Panc1 (cell line): ENCODE measurements at regions not wholly inside any gene's neighbourhood (a gene's known extent, or its start where the extent isn't known, plus 50 kb on each side); places are given as distances from the start of the nearest gene placed in this dataset.
A peak's percentile ranks its signal among the peaks of the same experiment; 100 is the strongest.

Experiments
- ATAC-seq: fragments of 200-7000 bp; cut with Tn5 transposase; 2 replicates; pipeline ENCODE4 v1.9.1; 2020; ENCODE audit warnings: mild to moderate bottlenecking, moderate library complexity
- BruUV-seq: library from RNA; stranded (reverse); fragments of 400-500 nt; replicated peaks from 2 replicates; lab custom pipeline; 2021; lab: Mats Ljungman, UMichigan
- CTCF ChIA-PET: fragments of 300-600 bp; sonication (Branson Sonifier 250); formaldehyde crosslinking; loops from one replicate; lab custom pipeline; 2022; ENCODE audit warnings: antibody characterized with exemption; lab: Charles Lee
- POLR2A ChIA-PET: fragments of 300-600 bp; sonication (Branson Sonifier 250); formaldehyde crosslinking; loops from one replicate; lab custom pipeline; 2022; ENCODE audit warnings: antibody characterized with exemption; lab: Charles Lee
- DNase-seq: peaks from one replicate; pipeline ENCODE4 v3.0.0-alpha.2; 2010; ENCODE audit warnings: low read depth, low spot score
- H3K27ac ChIP-seq: 2 replicates; pipeline ENCODE4 v1.5.1; 2011; ENCODE audit warnings: mild to moderate bottlenecking, low read length, inconsistent platforms
- H3K27me3 ChIP-seq: fragments of 200-500 bp; sonication (Bioruptor generic); 2 replicates; pipeline ENCODE4 v1.6.0; 2014; ENCODE audit warnings: low read length, inconsistent platforms; ENCODE audit not compliant: control insufficient read depth, insufficient read depth
- H3K36me3 ChIP-seq: fragments of 200-500 bp; sonication (Bioruptor generic); 2 replicates; pipeline ENCODE4 v1.5.1; 2014; ENCODE audit warnings: inconsistent platforms, mild to moderate bottlenecking, low read length, moderate library complexity; ENCODE audit not compliant: control insufficient read depth, insufficient read depth
- H3K4me1 ChIP-seq: 2 replicates; pipeline ENCODE4 v1.5.1; 2011; ENCODE audit warnings: inconsistent platforms, mild to moderate bottlenecking, low read length, moderate library complexity; ENCODE audit not compliant: control insufficient read depth, insufficient read depth
- H3K4me3 ChIP-seq, 2 experiments: 2 replicates each; pipeline ENCODE4 v1.5.1; 2011 to 2012; ENCODE audit warnings: low read depth in 2 of 2, low read length in 2 of 2, mild to moderate bottlenecking in 2 of 2, inconsistent platforms in 1 of 2, moderate library complexity in 1 of 2
- H3K9me3 ChIP-seq: fragments of 200-500 bp; sonication (Bioruptor generic); 2 replicates; pipeline ENCODE4 v1.5.1; 2014; ENCODE audit warnings: low read depth, mild to moderate bottlenecking, inconsistent platforms, low read length, moderate library complexity; ENCODE audit not compliant: control insufficient read depth, insufficient read depth
- CTCF ChIP-seq: fragments of 450-650 bp; IDR thresholded peaks from 2 replicates; pipeline ENCODE4 v1.5.1; 2017; ENCODE audit warnings: mild to moderate bottlenecking
- POLR2AphosphoS5 ChIP-seq: IDR thresholded peaks from 2 replicates; pipeline ENCODE4 v1.6.1; 2012; ENCODE audit warnings: mild to moderate bottlenecking, low read depth, low read length, moderate library complexity
- REST ChIP-seq, 2 experiments: IDR thresholded peaks; 2 replicates each; pipeline ENCODE4 v1.6.1; 2011 to 2012; ENCODE audit warnings: low read depth in 2 of 2, control low read depth in 1 of 2, low read length in 1 of 2, mild to moderate bottlenecking in 1 of 2, moderate library complexity in 1 of 2; ENCODE audit not compliant: insufficient read depth in 1 of 2
- SIN3A ChIP-seq: IDR thresholded peaks from 2 replicates; pipeline ENCODE4 v1.6.1; 2012; ENCODE audit warnings: low read depth, mild to moderate bottlenecking, low read length, moderate library complexity, borderline replicate concordance; ENCODE audit not compliant: insufficient read depth
- TCF7L2 ChIP-seq: IDR thresholded peaks from 2 replicates; pipeline ENCODE4 v1.6.1; 2011; ENCODE audit warnings: mild to moderate bottlenecking, low read depth, low read length, inconsistent platforms
- in situ Hi-C: cut with HindIII; loops from 2 replicates; pipeline ENCODE4 v1.10.0; 2016; ENCODE audit warnings: low sequenced_read_pairs, low pct_unique_long_range_greater_than_20kb
- intact Hi-C: fragments of 100-400 bp; cut with micrococcal nuclease; formaldehyde crosslinking; loops from one replicate; pipeline ENCODE4 v1.10.0; 2022; ENCODE audit not compliant: unreplicated experiment

DNA sequence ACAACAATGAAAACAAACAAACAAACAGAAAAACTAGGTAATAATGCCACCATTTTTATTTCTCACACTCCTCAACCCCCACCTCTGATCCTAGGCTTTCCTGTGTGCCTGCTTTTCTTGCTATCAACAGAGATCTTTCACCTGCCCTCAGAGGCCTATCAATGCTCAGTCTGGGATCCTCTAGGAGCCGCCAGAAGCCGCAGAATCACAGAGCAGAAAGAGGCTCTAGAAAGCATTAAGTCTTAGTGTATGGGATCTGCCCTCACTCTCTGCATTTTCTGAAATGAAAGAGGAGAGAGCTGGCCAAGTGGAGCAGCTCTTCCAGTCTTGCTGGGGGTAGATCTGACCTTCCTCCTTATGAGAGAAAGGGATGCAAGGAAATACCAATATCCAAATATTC lies 306.8 kb downstream of the TUSC7 start:
- Histone ChIP-seq H3K4me1 (peaks cover 3% of the 10 kb centered on the region; the same call in 1 of the 2 replicates), H3K9me3 (no peaks in the 10 kb centered on the region), H3K4me3 (no peak overlapping the region), H3K36me3 (no peaks in the 10 kb centered on the region), H3K27me3 (peaks cover 7% of the 10 kb centered on the region), H3K27ac (no peak overlapping the region)
- BruUV-seq, result no TSS peak
- no peak for TF ChIP-seq TCF7L2
- TF ChIP-seq POLR2AphosphoS5, result no peak
- TF ChIP-seq CTCF, result peak; percentile 44
- CTCF ChIA-PET, result no interaction called here
- DNase-seq, result no peak
- in situ Hi-C loops (no loop called here), intact Hi-C loops (loop anchor here (5.0 to 10.0 kb wide), 5 partner anchors 338 to 1801 kb away; no protein-coding TSS in a partner anchor)
- POLR2A ChIA-PET, result no interaction called here
- ATAC-seq, result peak; percentile 63

- CTCF ChIA-PET, result no interaction called here
- BruUV-seq, result no TSS peak
- in situ Hi-C loops, result no loop called here
Observed at GRCh38 chr3:117017135-117017894, 307.7 kb downstream of the TUSC7 start.

More at GRCh38 chr3:117017135-117017894, 307.7 kb downstream of the TUSC7 start:
- no peak for TF ChIP-seq REST (IDR thresholded peaks at IDR 0.05; ENCODE audit: insufficient read depth in 1 of 2, low read depth in 2 of 2, low read length in 1 of 2)
- no peak for TF ChIP-seq CTCF
- TF ChIP-seq POLR2AphosphoS5, result no peak
- no peak for TF ChIP-seq TCF7L2
- TF ChIP-seq SIN3A, result no peak
- intact Hi-C loops, result loop anchor here (5.0 to 10.0 kb wide), 5 partner anchors 337 to 1800 kb away; no protein-coding TSS in a partner anchor
- Histone ChIP-seq H3K9me3 (no peaks in the 10 kb centered on the region), H3K4me1 (peaks cover 3% of the 10 kb centered on the region; the same call in 1 of the 2 replicates), H3K36me3 (no peaks in the 10 kb centered on the region), H3K4me3 (no peak overlapping the region), H3K27ac (no peak overlapping the region), H3K27me3 (peaks cover 7% of the 10 kb centered on the region)
- no peak for ATAC-seq
- no peak for DNase-seq
- POLR2A ChIA-PET, result no interaction called here
